ENCODE measurements at regions not wholly inside any gene's neighbourhood (a gene's known extent, or its start where the extent isn't known, plus 50 kb on each side); places are given as distances from the start of the nearest gene placed in this dataset.
"Not testable (repeated sequence)": the region's sequence is repeated elsewhere in the genome, so short reads cannot be mapped to it uniquely, and the experiment has no call there.

- no peak for DNase-seq (ENCODE audit: low read depth)
Observed at GRCh38 chr5:71907001-71907588, 188.0 kb downstream of the CARTPT start.

- DNase-seq (ENCODE audit: low read depth) = no peak
Observed at GRCh38 chr5:71907608-71908145, 188.6 kb downstream of the CARTPT start.

GRCh38 chr5:71910741-71911140 is 191.7 kb downstream of the CARTPT start:
- no peak for DNase-seq (ENCODE audit: low read depth)

- no peak for DNase-seq (ENCODE audit: low read depth)
Observed at GRCh38 chr5:71912021-71912420, 192.9 kb downstream of the CARTPT start.

- DNase-seq (ENCODE audit: low read depth) = no peak
Observed at GRCh38 chr5:71914281-71914680, 193.0 kb upstream of the MAP1B start.

GRCh38 chr5:71922584-71923106 is 184.6 kb upstream of the MAP1B start:
- DNase-seq (ENCODE audit: low read depth) = no peak

- DNase-seq (ENCODE audit: low read depth) = no peak
Observed at GRCh38 chr5:71923755-71924154, 183.5 kb upstream of the MAP1B start.

- no peak for DNase-seq (ENCODE audit: low read depth)
Observed at GRCh38 chr5:71924325-71924724, 182.9 kb upstream of the MAP1B start.

- DNase-seq (ENCODE audit: low read depth) = no peak
Observed at GRCh38 chr5:71924980-71925379, 182.3 kb upstream of the MAP1B start.

- no peak for DNase-seq (ENCODE audit: low read depth)
Observed at GRCh38 chr5:71925608-71926091, 181.6 kb upstream of the MAP1B start.

GRCh38 chr5:71929003-71929402 is 178.3 kb upstream of the MAP1B start:
- DNase-seq (ENCODE audit: low read depth) = no peak

- not testable (repeated sequence) for DNase-seq (ENCODE audit: low read depth)
Observed at GRCh38 chr5:71930554-71930953, 176.7 kb upstream of the MAP1B start.

GRCh38 chr5:71932131-71932654 is 175.1 kb upstream of the MAP1B start:
- no peak for DNase-seq (ENCODE audit: low read depth)

- peak; percentile 36 for DNase-seq (ENCODE audit: low read depth)
Observed at GRCh38 chr5:71932655-71933338, 174.5 kb upstream of the MAP1B start.

- no peak for DNase-seq (ENCODE audit: low read depth)
Observed at GRCh38 chr5:71934322-71934721, 173.0 kb upstream of the MAP1B start.

- DNase-seq (ENCODE audit: low read depth) = no peak
Observed at GRCh38 chr5:71937921-71938698, 169.2 kb upstream of the MAP1B start.

GRCh38 chr5:71938895-71939294 is 168.4 kb upstream of the MAP1B start:
- no peak for DNase-seq (ENCODE audit: low read depth)

- no peak for DNase-seq (ENCODE audit: low read depth)
Observed at GRCh38 chr5:71939452-71940230, 167.6 kb upstream of the MAP1B start.

GRCh38 chr5:71943874-71944273 is 163.4 kb upstream of the MAP1B start:
- no peak for DNase-seq (ENCODE audit: low read depth)

- no peak for DNase-seq (ENCODE audit: low read depth)
Observed at GRCh38 chr5:71945436-71945835, 161.8 kb upstream of the MAP1B start.

- DNase-seq (ENCODE audit: low read depth) = no peak
Observed at GRCh38 chr5:71946343-71947030, 160.8 kb upstream of the MAP1B start.
